Sigmoid colon (tissue), 4 donors: ENCODE measurements at regions not wholly inside any gene's neighbourhood (a gene's known extent, or its start where the extent isn't known, plus 50 kb on each side); places are given as distances from the start of the nearest gene placed in this dataset.

Experiments
- POLR2A ChIP-seq, 2 donors: fragments of 450-650 bp; IDR thresholded peaks; one replicate each; pipeline ENCODE4 v1.6.1; 2016; ENCODE audit warnings: antibody characterized with exemption in 2 of 2, mild to moderate bottlenecking in 2 of 2, moderate library complexity in 2 of 2
- POLR2AphosphoS5 ChIP-seq, 4 donors: sonication (generic); formaldehyde crosslinking; IDR thresholded peaks; one replicate each; pipeline ENCODE4 v1.6.1; 2017; ENCODE audit warnings: antibody characterized with exemption in 4 of 4
- TF ChIP-seq, protein P1 (sequence below), 4 experiments: fragments of 450-650 bp in 3 of 4; fragments of 200-600 bp in 1 of 4; IDR thresholded peaks; one replicate each; pipeline ENCODE4 v1.5.1; 2016 to 2019; ENCODE audit warnings: antibody characterized with exemption in 4 of 4, mild to moderate bottlenecking in 3 of 4, moderate library complexity in 2 of 4

DNA sequence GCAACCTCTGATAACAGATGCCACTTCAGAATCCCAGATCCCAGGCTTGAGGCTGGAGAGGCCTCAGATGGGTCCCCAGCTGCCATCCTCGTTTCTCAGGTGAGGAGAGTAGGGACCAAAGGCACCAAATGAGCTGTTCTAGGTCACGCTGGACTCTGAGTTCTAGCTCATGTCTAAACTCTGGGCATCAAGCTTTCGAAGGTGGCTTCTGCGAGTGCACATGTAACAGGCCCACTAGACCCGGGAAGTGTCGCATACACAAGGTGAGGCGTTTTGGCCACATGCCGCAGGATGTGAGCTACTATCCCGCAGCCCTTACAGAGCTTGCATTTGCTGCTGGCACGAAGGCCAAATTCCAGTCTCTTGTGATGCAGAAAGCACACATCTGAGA is 355.1 kb upstream of the SHH start:
- TF ChIP-seq POLR2A (IDR thresholded peaks at IDR 0.05) = no peak
- TF ChIP-seq, protein P1, sequence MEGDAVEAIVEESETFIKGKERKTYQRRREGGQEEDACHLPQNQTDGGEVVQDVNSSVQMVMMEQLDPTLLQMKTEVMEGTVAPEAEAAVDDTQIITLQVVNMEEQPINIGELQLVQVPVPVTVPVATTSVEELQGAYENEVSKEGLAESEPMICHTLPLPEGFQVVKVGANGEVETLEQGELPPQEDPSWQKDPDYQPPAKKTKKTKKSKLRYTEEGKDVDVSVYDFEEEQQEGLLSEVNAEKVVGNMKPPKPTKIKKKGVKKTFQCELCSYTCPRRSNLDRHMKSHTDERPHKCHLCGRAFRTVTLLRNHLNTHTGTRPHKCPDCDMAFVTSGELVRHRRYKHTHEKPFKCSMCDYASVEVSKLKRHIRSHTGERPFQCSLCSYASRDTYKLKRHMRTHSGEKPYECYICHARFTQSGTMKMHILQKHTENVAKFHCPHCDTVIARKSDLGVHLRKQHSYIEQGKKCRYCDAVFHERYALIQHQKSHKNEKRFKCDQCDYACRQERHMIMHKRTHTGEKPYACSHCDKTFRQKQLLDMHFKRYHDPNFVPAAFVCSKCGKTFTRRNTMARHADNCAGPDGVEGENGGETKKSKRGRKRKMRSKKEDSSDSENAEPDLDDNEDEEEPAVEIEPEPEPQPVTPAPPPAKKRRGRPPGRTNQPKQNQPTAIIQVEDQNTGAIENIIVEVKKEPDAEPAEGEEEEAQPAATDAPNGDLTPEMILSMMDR (IDR thresholded peaks at IDR 0.05) = no peak
- no peak for TF ChIP-seq POLR2AphosphoS5 (IDR thresholded peaks at IDR 0.05)
